OCI-LY3 (cell line): ENCODE measurements at regions not wholly inside any gene's neighbourhood (a gene's known extent, or its start where the extent isn't known, plus 50 kb on each side); places are given as distances from the start of the nearest gene placed in this dataset.
"Not testable (repeated sequence)": the region's sequence is repeated elsewhere in the genome, so short reads cannot be mapped to it uniquely, and the experiment has no call there.

Source experiments
- H2AFZ ChIP-seq: fragments of 200-600, 300-600 bp; shearing (Covaris generic); 2 replicates; pipeline ENCODE4 v1.6.0; 2014; ENCODE audit warnings: antibody characterized with exemption, low read depth, low read length
- H3K27ac ChIP-seq: fragments of 200-600, 300-600 bp; sonication (generic); 2 replicates; pipeline ENCODE4 v1.5.1; 2014; ENCODE audit warnings: mild to moderate bottlenecking, low read length, moderate library complexity, mixed read lengths
- H3K27me3 ChIP-seq: fragments of 200-600, 300-600 bp; sonication (generic); 2 replicates; pipeline ENCODE4 v1.6.1; 2014; ENCODE audit warnings: low read depth, low read length, mixed read lengths
- H3K36me3 ChIP-seq: fragments of 200-600, 300-600 bp; sonication (generic); replicated peaks from 2 replicates; pipeline ENCODE3; 2014; ENCODE audit warnings: low read depth, low read length, mixed read lengths
- H3K4me1 ChIP-seq: fragments of 300-600, 200-600 bp; sonication (generic); 2 replicates; pipeline ENCODE4 v1.6.1; 2014; ENCODE audit warnings: low read length, mixed read lengths
- H3K4me2 ChIP-seq: fragments of 200-600, 300-600 bp; sonication (generic); 2 replicates; pipeline ENCODE4 v1.6.1; 2014; ENCODE audit warnings: low read length, mixed read lengths
- H3K4me3 ChIP-seq: fragments of 300-600, 200-600 bp; sonication (generic); 2 replicates; pipeline ENCODE4 v1.5.1; 2014; ENCODE audit warnings: antibody characterized with exemption, mild to moderate bottlenecking, low read length, moderate library complexity
- H3K79me2 ChIP-seq: fragments of 300-600, 200-600 bp; shearing (Covaris generic); 2 replicates; pipeline ENCODE4 v1.6.1; 2014; ENCODE audit warnings: mild to moderate bottlenecking, low read length, mixed read lengths
- H3K9ac ChIP-seq: fragments of 300-600, 200-600 bp; shearing (Covaris generic); 2 replicates; pipeline ENCODE4 v1.6.0; 2014; ENCODE audit warnings: mild to moderate bottlenecking, low read length, moderate library complexity
- H3K9me3 ChIP-seq: fragments of 200-600, 300-600 bp; shearing (Covaris generic); 2 replicates; pipeline ENCODE4 v1.6.1; 2014; ENCODE audit warnings: low read length, mixed read lengths; ENCODE audit not compliant: insufficient read depth
- H4K20me1 ChIP-seq: fragments of 200-600, 300-600 bp; sonication (generic); 2 replicates; pipeline ENCODE4 v1.6.1; 2016; ENCODE audit warnings: low read length, mixed read lengths; ENCODE audit not compliant: insufficient read depth
- EZH2phosphoT487 ChIP-seq: fragments of 200-600 bp; shearing (Covaris generic); IDR thresholded peaks from 2 replicates; pipeline ENCODE4 v1.6.1; 2018; ENCODE audit warnings: antibody characterized with exemption, mixed run types, low read depth
- TF ChIP-seq, protein P1 (sequence below): fragments of 200-600, 300-600 bp; sonication (generic); IDR thresholded peaks from 2 replicates; pipeline ENCODE4 v1.5.1; 2014; ENCODE audit warnings: antibody characterized with exemption, low read length, low read depth

DNA sequence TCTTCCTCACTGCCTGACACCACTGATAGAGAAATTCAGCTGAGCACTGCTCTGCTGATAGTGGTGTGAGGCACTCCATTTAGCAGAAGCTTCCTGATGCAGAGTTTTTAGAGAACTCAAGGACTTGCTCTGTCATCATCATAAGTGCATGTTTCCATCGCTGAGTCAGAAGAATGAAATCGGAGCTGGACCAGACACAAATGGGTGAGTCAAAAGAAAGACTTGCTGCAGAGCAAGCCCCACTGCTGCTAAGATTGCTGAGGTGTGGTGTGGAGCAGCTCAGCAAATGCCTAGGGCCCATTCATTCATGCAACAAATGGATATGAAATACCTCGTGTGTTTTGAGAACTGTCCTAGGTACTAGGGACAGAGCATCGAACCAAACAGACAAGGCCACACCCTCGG, 410.2 kb upstream of the SLC30A5 start:
- no peaks in the 10 kb centered on the region for H4K20me1 ChIP-seq
- no peak overlapping the region for H3K4me3 ChIP-seq
- no peak overlapping the region for H3K27ac ChIP-seq
- no peak overlapping the region for H2AFZ ChIP-seq
- H3K4me1 ChIP-seq: no peaks in the 10 kb centered on the region
- TF ChIP-seq, protein P1, sequence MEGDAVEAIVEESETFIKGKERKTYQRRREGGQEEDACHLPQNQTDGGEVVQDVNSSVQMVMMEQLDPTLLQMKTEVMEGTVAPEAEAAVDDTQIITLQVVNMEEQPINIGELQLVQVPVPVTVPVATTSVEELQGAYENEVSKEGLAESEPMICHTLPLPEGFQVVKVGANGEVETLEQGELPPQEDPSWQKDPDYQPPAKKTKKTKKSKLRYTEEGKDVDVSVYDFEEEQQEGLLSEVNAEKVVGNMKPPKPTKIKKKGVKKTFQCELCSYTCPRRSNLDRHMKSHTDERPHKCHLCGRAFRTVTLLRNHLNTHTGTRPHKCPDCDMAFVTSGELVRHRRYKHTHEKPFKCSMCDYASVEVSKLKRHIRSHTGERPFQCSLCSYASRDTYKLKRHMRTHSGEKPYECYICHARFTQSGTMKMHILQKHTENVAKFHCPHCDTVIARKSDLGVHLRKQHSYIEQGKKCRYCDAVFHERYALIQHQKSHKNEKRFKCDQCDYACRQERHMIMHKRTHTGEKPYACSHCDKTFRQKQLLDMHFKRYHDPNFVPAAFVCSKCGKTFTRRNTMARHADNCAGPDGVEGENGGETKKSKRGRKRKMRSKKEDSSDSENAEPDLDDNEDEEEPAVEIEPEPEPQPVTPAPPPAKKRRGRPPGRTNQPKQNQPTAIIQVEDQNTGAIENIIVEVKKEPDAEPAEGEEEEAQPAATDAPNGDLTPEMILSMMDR: no peak
- TF ChIP-seq EZH2phosphoT487: no peak
- H3K79me2 ChIP-seq: no peaks in the 10 kb centered on the region
- H3K4me2 ChIP-seq: no peak overlapping the region
- H3K36me3 ChIP-seq: no peaks in the 10 kb centered on the region
- H3K9ac ChIP-seq: no peak overlapping the region
- no peaks in the 10 kb centered on the region for H3K27me3 ChIP-seq
- H3K9me3 ChIP-seq: no peaks in the 10 kb centered on the region

- Histone ChIP-seq H3K79me2 (no peaks in the 10 kb centered on the region), H3K9ac (no peak overlapping the region), H3K36me3 (no peaks in the 10 kb centered on the region), H3K27me3 (no peaks in the 10 kb centered on the region), H3K27ac (no peak overlapping the region), H3K4me2 (no peak overlapping the region), H3K9me3 (no peaks in the 10 kb centered on the region), H4K20me1 (no peaks in the 10 kb centered on the region), H3K4me1 (no peaks in the 10 kb centered on the region), H2AFZ (no peak overlapping the region), H3K4me3 (no peak overlapping the region)
- TF ChIP-seq, protein P1: no peak
- no peak for TF ChIP-seq EZH2phosphoT487
These were observed 408.0 kb upstream of the SLC30A5 start for GRCh38 chr5:68685863-68686262.

DNA sequence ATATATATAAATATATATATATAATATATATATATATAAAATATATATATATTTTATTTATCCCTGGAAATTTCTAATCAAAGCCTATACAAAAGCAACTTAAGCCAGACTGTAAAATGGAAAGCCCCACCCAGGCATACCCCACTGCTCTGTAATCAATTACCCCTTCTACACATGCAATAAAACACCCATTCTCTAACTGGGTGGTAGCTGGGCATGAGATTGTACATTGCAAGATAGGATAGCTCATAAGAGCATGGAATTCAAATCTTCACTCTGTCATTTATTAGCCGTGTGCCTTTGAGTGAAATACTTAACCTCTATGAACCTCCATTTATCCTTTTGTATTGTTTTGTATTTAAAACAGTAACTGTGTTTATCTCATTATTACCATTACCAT, 405.3 kb upstream of the SLC30A5 start:
- Histone ChIP-seq H3K27me3 (no peaks in the 10 kb centered on the region), H3K4me2 (no peak overlapping the region)

GRCh38 chr5:68689010-68689409, 404.8 kb upstream of the SLC30A5 start:
- H4K20me1 ChIP-seq: no peaks in the 10 kb centered on the region
- H3K27ac ChIP-seq: no peak overlapping the region
- H3K4me1 ChIP-seq: no peaks in the 10 kb centered on the region
- no peaks in the 10 kb centered on the region for H3K27me3 ChIP-seq
- H2AFZ ChIP-seq: no peak overlapping the region
- H3K4me2 ChIP-seq: no peak overlapping the region
- no peak overlapping the region for H3K4me3 ChIP-seq
- TF ChIP-seq EZH2phosphoT487: no peak
- TF ChIP-seq, protein P1: no peak
- no peaks in the 10 kb centered on the region for H3K79me2 ChIP-seq
- no peak overlapping the region for H3K9ac ChIP-seq
- H3K9me3 ChIP-seq: no peaks in the 10 kb centered on the region
- no peaks in the 10 kb centered on the region for H3K36me3 ChIP-seq

More for the DNA sequence above, 405.3 kb upstream of the SLC30A5 start:
- no peaks in the 10 kb centered on the region for H4K20me1 ChIP-seq
- TF ChIP-seq EZH2phosphoT487: no peak
- TF ChIP-seq, protein P1: no peak
- no peak overlapping the region for H3K4me3 ChIP-seq
- H3K27ac ChIP-seq: no peak overlapping the region
- no peaks in the 10 kb centered on the region for H3K9me3 ChIP-seq
- no peak overlapping the region for H2AFZ ChIP-seq
- H3K79me2 ChIP-seq: no peaks in the 10 kb centered on the region
- no peak overlapping the region for H3K9ac ChIP-seq
- H3K36me3 ChIP-seq: no peaks in the 10 kb centered on the region
- no peaks in the 10 kb centered on the region for H3K4me1 ChIP-seq

DNA sequence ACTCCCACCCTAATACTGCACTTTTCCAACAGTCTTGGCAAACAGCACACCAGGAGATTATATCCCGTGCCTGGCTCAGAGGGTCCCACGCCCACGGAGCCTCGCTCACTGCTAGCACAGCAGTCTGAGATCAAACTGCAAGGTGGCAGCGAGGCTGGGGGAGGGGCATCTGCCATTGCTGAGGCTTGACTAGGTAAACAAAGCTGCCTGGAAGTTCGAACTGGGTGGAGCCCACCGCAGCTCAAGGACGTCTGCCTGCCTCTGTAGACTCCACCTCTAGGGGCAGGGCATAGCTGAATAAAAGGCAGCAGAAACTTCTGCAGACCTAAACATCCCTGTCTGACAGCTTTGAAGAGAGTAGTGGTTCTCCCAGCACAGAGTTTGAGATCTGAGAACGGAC, 401.9 kb upstream of the SLC30A5 start:
- H3K4me2 ChIP-seq, H3K9ac ChIP-seq, H3K79me2 ChIP-seq, H3K4me1 ChIP-seq, H2AFZ ChIP-seq, H3K4me3 ChIP-seq, H3K36me3 ChIP-seq, H4K20me1 ChIP-seq, H3K27me3 ChIP-seq, H3K27ac ChIP-seq, H3K9me3 ChIP-seq: not testable (repeated sequence)
